Coronary artery (tissue), 2 donors: ENCODE measurements at regions not wholly inside any gene's neighbourhood (a gene's known extent, or its start where the extent isn't known, plus 50 kb on each side); places are given as distances from the start of the nearest gene placed in this dataset.

ENCODE experiments used
- DNase-seq: peaks from one replicate; pipeline ENCODE4 v3.0.0-alpha.2; 2017; ENCODE audit warnings: low spot score
- H3K27ac ChIP-seq, 2 donors: fragments of 200-600 bp; sonication (generic); one replicate each; pipeline ENCODE4 v1.5.1; 2016 to 2019
- H3K4me3 ChIP-seq: fragments of 200-600 bp; sonication (generic); 2 replicates; pipeline ENCODE4 v1.5.1; 2016; ENCODE audit warnings: mild to moderate bottlenecking, moderate library complexity
- CTCF ChIP-seq: fragments of 200-600 bp; sonication (generic); IDR thresholded peaks from one replicate; pipeline ENCODE4 v1.5.1; 2019; ENCODE audit warnings: antibody characterized with exemption

GRCh38 chr7:15123901-15124300 lies 221.3 kb upstream of the DGKB start:
- no peak for DNase-seq
- Histone ChIP-seq H3K4me3 (no peak overlapping the region), H3K27ac (no peak overlapping the region)
- TF ChIP-seq CTCF: no peak

GRCh38 chr7:15113752-15114151 lies 211.2 kb upstream of the DGKB start:
- no peak for DNase-seq

GRCh38 chr7:15105711-15106110 lies 203.2 kb upstream of the DGKB start:
- TF ChIP-seq CTCF: no peak
- no peak for DNase-seq
- Histone ChIP-seq H3K27ac (no peak overlapping the region), H3K4me3 (no peak overlapping the region)

More at GRCh38 chr7:15113752-15114151, 211.2 kb upstream of the DGKB start:
- no peak for TF ChIP-seq CTCF
- Histone ChIP-seq H3K27ac (no peak overlapping the region), H3K4me3 (no peak overlapping the region)

GRCh38 chr7:15104411-15105092 lies 202.0 kb upstream of the DGKB start:
- no peak for DNase-seq
- Histone ChIP-seq H3K4me3 (no peak overlapping the region), H3K27ac (no peak overlapping the region)
- TF ChIP-seq CTCF: no peak

- no peak for DNase-seq
- H3K4me3 ChIP-seq: no peak overlapping the region
- no peak for TF ChIP-seq CTCF
- no peak overlapping the region for H3K27ac ChIP-seq
These were observed 196.5 kb upstream of the DGKB start for GRCh38 chr7:15099074-15099473.

- TF ChIP-seq CTCF: no peak
- Histone ChIP-seq H3K4me3 (no peak overlapping the region), H3K27ac (no peak overlapping the region)
- DNase-seq: no peak
These were observed 194.3 kb upstream of the DGKB start for GRCh38 chr7:15096853-15097252.

GRCh38 chr7:15094989-15095388 lies 192.4 kb upstream of the DGKB start:
- no peak overlapping the region for H3K4me3 ChIP-seq
- TF ChIP-seq CTCF: no peak
- no peak for DNase-seq
- no peak overlapping the region for H3K27ac ChIP-seq
